Limb (tissue), 2 donors: ENCODE measurements at regions not wholly inside any gene's neighbourhood (a gene's known extent, or its start where the extent isn't known, plus 50 kb on each side); places are given as distances from the start of the nearest gene placed in this dataset.

Experiments
- DNase-seq, 2 donors: peaks; one replicate each; pipeline ENCODE4 v3.0.0-alpha.2; 2016; ENCODE audit errors: extremely low spot score in 2 of 2

DNA sequence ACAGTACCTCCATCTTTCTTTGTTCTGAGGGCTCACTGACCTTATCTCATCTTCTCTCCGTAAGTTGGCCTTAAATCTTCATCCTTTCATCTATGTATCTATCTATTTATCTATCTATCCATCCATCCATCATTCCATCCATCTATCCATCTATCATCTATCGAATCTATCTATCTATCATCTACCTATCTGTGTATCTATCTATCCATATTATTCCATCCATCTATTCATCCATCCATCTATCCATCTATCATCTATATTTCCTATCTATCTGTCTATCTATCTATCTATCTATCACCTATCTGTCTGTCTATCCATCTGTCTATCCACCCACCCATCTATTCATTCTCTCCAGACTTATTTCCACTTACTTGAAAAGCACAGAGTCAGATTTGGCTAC lies 147.3 kb upstream of the PMEPA1 start:
- no peak for DNase-seq

DNA sequence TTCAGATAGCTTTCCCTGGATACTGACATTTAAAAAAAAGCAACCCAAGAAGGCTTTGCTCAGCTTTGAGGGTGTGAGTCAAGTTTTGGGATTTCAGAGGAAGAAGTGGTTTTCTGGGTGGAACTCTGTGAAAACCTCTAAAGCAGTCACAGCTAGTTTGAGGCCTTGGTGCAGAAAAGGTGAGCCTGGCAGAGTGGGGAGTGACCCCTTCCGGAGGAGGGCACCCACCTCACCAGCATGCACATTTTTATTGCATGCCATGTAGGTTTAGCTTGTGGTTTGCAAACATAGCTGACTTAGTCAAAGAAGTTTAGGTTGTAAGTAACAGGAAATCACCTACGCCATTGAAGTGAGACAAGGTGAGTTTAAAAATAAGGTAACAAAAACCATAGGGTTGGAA lies 146.8 kb upstream of the PMEPA1 start:
- DNase-seq = no peak

DNA sequence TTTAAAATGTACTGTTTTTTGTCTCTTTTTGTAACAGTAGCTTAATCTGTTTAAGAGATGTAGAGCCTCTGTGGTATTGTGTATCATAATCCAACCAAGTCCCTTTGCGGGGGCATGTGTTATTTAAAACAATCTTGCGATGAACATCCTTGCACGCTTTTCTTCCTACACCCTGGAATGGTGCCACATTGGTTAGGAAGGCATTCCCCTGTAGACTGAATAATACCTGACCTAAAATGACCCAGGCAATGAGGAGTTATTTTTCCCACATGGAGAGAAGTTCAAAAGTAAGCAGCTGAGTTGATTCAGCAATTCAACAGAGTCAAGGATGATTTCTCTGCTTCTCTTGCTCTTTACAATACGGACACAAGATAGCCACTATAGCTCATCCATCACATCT lies 142.0 kb upstream of the PMEPA1 start:
- no peak for DNase-seq

DNA sequence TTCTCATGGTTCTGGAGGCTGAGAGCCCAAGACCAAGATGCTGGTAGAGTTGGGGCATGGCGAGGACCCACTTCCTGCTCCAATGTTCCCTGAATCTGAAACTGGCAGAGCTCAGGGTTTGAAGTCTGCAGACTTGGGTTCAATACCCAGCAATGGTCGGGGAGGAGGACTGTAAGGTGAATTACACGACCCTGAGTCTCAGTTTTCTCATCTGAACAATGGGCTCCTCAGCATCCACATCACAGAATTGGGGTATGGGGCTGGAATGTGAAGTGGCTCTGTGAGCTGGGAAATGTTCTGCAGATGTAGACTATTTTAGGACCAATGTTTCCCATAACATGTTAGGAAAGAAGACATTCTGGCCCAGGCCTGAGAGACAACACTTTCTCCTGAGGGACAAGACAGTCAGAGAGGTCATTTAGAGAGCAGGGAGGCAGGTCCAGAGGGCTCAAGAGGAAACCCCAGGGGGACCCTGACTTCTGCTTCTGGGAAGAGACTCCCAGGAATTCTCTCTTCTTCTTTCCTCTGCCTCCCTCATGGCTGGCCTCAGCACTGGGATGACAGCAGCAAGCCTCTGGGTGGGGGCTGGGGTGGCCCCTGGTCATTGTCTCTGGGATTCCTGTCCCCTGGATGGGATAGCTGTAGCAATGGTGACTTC lies 141.3 kb upstream of the PMEPA1 start:
- no peak for DNase-seq

DNA sequence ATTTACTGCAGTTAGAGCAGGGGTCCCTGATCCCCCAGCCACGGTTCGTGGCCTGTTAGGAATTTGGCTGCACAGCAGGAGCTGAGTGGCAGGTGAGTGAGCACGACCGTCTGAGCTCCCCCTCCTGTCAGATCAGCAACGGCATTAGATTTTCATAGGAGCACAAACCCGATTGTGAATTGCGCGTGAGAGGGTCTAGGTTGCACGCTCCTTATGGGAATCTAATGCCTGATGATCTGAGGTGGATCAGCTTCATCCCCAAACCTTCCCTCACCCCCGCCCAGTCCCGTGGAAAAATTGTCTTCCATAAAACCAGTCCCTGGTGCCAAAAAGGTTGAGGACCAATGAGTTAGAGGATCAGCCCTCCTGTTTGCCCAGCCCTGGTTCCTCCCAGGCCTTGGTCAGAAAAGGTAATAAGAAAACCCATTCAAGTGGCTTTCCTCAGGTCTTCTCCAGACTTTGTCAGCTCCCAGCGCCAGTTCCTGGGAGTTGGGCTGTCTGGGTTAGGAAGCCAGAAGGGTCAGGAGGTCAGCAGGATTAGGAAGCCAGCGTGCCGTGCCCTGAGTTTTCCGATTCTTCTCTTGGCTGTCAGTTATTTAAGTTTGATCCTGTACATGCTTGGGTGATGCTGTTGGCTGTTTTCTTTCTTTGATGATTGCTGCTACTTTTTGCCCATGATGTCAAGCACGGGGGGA lies 139.9 kb upstream of the PMEPA1 start:
- no peak for DNase-seq

DNA sequence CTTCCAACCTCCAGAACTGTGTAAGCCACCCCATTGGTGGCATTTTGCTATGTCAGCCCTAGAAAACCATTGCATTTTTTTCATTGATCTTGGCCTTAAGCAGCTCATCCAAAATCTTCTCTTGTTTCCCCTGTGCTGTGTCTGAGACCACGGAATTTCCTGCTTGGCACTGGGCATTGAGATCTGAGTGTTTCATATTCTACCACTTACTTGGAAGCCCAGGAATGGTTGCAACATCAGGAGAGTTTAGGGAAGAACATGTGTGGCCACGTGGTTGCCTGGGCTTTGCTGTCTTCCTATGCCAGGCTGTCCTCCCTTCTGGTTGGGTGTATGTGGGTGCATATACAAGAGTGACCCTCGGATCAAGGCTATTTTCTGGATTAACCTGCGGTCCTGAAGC lies 139.3 kb upstream of the PMEPA1 start:
- DNase-seq = no peak

DNA sequence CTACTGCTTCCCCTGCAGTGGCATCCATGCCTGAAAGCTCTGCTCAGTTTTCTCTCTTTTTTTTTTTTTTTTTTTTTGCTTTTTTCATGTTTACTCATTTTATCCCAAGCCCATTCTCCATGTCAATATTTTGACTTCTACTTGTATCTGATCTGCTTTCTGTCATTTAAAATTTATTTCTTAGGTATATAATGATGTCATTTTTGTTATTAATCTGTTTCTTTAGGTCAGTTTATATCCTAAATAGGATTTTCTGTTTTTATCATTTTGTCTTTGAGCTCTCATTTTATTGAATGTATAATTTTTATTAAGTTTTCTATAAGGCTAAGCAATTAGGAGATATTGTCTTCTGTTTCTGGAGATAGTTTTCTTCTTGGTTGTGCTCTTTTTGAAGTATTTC lies 138.5 kb upstream of the PMEPA1 start:
- DNase-seq = no peak

DNA sequence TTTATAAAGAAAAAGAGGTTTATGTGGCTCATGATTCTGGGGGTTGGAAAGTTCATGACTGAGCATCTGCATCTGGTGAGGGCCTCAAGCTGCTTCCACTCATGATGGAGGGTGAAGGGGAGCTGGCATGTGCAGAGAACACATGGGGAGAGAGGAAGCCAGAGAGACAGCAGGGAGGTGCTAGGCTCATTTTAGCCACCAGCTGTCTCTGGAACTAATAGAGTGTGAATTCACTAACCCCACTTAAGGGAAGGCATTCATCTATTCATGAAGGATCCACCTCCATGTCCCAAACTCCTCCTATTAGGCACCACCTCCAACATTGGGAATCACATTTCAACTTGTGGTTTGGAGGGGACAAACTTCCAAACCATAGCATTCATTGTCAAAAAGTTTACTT lies 137.3 kb upstream of the PMEPA1 start:
- DNase-seq = no peak

DNA sequence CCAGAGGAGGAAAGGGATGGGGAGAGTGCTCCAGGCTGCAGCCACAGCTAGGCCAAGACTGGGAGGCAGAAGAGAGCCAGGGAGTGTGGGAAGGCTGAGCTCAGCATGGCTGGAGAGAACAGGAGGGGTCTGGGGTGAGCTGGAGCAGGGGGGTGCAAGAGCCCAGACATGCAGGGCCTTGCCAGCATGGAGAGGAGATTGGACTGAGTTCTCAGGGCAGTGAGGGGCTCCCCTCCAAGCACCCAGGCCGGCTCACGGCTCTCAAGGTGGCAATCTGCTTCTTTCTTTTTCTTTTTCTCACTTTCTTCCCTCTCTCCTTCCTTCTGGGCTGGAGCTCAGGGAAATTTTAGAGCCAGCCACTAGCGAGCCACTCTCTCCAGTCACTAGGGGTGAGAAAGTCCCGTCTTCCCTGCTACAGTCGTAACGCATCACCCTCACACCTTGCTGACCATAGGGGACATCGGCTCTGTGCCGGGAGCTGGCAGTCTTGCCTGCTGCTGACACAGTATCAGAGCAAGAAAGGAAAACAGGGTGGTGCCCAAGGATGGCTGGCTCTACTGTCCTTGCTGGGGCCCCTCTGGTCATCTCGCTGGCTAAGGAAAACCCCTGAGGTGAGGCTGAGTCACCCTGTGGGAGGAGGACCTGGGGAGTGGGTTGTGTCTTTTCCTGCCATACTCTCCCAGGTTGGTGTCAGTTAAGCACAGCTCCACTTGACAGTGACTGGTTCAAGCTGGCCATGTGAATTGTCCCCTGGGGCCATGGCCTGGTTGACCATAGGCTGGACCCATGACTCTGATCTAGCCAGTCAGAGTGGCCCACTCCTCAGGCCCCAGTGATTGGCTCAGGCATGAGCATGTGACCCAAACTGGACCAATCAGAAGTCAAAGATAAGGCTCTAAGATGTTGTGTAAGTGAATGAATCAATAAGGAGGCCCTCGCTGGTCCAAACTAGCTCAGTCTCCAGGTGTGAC lies 135.1 kb upstream of the PMEPA1 start:
- no peak for DNase-seq

DNA sequence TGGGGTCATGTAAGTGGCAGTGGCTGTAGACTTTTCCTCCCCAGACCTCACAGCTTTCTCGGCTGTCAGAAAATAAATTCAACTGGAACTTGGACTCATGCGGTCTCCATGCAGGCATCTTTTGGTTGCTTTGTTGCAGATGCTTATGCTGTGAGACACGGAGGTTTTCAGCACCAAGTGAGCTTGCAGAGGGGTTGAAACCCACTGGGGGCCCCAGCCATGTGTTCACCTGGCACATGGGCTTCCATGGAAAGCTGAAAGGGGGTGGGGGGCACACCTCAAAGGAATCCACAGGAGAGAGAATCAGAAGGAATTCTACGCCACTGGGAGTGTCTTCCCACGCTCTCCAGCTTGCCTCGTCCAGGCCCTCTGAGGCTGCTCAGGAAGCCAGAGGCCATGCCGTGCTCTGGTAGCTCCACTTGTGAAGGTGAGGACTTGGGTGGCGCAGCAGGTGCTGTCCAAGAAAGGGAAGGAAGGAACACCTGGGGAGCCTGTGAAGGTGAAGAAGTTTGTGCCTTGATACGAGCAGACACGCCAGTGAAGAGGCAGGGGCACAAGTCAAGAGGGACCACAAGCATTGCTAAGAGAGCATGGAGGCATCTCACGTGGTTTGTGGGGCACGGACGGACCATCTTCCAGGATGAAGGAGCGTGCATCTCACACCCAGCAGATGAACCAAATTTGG lies 134.3 kb upstream of the PMEPA1 start:
- no peak for DNase-seq

DNA sequence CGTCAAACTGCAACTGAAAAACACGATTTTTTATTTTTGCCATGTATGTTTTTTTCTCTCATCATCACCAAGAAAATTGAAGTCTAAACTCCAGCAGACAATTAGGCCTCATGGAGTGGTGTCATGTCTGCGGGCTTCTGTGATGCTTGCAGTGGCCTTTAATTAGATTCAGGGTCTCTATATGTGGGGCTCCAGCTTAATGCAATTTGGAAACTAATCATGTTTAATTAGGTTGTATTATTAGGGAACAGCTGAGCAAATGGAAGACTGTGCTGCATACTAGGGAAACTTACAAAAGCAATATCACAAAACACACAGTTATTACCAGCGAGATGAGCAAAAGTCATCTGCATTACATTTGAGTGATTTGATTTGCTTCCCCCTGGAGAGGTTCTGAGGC lies 132.9 kb upstream of the PMEPA1 start:
- DNase-seq = no peak

DNA sequence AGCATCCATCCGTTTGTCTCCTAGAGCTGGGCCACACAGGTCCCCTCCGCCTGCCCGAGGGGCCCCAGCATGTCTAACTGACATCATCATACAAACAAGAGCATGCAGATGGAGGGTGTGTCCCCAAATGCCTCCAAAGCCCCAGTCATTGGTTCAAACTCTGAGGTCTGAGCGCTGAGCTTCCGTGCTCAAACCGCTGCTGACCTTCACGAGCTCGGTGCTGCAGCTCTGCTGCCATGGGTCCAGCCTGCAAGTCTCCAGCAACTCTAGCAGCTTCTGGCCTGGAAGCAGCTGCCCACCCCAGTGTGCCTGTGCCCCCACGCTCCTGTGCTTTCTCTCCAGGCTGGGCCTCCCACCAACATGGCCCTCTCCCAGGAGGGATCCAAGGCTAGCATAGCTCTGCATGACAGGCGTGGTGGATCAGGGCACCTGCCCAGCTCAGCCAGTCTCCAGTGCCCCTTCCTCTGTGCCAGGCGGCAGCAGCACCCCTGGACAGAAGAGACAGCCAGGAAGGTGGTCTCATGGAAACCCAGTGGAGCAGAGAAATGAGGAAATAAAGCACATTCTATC lies 131.6 kb upstream of the PMEPA1 start:
- DNase-seq = no peak

DNA sequence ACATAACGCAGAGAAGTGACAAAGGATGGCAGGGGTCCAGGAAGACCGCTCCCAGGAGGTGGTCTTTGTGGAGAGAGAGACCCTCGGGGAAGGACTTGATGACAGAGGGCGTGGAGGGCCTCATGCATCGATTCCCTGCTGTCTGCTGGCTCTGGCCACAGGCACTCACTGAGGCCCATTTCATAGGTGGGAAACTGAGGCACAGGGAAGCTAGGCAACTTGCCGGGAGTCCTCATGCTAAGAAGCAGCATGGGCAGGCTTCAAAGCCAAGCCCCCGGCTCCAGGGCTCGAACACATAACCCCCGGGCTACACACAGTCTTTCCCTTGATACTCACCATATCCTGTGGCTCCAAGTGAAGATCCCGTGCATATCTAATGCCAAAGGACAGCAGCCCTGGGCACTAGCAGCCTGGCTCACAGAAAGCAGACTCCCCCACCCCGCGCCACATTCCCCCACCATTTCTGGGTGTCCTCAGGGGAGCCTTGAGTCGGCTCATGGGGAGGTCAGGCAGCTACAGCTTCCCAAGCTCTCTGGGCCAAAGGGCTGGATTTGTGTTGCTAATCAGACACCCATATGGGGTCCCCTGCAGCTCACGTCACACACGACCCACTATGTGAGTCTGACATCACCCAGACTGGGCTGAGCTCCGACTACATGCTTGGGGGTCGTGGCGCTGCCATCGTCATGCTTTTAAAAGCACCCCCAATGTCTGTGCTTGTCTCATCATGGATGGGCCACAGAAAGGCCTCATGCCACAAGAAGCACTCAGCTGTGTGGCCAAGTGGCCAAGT lies 130.9 kb upstream of the PMEPA1 start:
- no peak for DNase-seq

DNA sequence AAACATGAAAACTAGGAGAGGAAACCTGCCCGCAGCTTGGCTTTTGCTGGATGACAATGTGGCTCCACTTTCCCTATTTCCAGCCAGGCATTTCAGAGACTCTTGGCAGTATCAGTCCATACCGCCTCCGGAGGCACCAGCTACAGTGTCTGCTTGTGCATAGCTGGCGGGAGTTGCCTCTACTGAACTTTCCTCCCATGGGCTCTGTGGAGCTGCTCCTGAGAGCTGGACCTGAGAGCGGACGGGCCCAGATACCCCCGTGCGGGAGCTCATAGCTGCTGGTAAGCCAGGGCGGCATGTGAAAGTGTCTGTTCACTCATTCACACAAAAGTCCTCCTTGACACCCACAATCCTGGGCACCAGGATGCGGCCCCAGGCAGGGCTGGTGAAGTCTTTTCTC lies 130.3 kb upstream of the PMEPA1 start:
- DNase-seq = no peak

DNA sequence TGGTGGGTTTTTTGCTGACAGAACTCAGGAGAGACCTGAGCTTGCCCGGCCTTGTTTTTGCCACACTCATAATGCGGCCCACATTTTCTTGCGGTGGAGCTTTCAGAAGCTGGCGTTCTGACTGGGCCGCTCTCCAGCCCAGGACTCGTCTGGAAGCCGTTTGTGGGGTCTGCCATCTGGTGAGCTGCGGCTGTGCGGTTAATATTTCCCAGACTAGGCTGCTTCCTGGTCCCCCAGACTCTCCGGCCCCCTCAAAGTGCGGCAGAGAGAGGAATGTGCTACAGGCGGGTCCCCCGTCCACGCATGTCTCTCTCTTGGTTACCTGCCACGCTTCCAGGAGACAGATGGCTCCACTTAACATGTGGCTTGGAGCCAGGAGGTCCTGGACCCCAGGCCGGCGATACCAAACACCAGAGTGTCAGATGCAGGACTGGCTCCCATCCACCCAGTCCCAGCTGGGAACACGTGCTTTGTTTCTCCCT lies 128.9 kb upstream of the PMEPA1 start:
- DNase-seq = peak; percentile 75 to 83

DNA sequence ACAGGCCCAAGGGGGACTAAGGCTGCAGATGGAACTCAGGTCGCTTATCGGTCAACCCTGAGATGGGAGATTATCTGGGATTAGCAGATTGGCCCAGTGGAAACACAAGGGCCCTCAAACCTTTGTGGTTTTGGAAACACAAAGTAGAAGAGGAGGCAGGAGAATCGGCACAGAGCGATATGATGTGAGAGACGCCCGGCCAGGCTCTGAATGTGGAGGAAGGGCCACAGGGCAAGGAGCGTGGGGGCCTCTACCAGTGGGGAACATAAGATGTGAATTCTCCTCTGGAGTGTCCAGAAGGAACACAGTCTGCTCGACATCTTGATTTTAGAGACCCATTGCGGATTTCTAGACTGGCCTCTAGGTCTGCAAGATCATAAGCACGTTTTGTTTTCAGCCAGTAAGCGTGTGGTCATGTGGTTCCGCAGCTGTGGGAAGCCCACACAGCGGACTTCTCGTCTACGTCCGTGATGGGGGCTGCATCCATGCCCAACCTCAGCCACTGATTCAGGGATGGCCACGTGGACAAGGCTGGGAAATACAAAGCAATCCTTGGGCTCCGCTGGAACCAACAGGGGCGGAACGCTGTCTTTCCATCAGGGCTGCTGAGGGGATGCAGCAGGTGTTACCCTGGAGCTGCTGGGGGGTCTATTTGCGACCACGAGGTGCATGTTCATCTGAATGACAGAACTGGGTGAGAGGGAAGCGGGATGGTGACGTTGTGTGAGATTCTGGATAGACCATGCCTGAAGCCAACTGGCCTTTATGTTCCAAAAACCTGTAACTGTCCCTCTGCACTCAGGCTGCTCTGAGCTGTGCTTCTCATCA lies 127.6 kb upstream of the PMEPA1 start:
- DNase-seq = no peak

DNA sequence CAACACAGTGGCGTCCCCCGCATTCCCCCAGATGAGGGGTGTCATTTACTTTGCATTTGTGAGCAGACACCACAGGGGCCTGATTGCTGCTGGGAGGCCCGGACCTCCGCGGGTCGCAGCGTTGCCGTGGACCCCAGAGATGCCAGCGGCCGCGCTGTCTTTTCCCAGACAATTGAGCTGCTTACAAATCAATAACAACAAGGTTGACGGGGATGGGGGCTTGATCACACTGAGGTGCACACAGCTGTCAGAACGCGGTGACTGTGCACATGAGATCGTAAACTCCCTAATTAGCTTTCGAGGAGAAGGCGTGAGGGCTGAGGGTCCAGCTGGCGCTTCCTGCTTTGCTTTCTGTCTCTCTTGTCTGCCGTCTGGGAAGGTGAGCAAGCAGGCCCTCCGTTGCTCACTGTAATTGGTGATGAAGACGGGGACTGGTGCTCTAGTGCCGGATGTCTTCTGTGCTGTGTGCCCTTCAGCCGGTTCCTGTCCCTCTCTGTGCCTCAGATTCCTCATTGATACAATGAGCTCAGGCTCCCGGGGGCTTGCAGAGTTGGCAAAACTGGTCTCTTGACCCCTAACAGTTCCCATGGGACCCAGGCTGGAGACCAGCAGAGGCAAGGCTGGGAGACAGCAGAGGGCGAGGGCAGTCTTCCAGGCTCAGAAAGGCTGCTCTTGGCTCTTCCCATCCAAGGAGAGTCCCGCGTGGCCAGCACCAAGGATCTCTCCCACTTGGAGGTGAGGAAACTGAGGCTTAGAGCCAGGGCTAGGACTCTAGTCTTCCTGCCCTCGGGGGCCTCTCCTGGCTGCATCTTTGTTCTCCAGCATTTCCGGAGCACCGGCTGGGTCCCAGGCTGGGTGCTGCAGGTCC lies 126.0 kb upstream of the PMEPA1 start:
- DNase-seq = peak in 1 of 2 donors; percentile 42

DNA sequence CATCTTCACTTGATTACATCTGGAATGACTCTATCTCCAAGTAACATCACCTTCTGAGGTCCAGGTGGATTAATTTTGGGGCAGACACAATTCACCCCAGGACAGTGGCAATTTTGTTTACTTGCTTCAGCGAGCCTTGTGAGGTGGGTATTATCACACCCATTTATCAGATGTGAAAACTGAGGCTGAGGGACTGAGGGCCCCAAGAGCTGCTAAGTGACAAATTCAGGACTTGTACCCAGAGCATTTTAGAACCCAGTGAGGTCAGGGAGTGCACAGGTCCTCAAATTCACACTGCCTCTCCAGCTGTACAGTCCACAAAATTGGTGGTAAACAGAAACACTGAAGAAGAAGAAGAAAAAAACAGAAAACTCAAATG lies 125.2 kb upstream of the PMEPA1 start:
- no peak for DNase-seq
